Naive thymus-derived CD8-positive, alpha-beta T cell (primary cell): ENCODE measurements at regions not wholly inside any gene's neighbourhood (a gene's known extent, or its start where the extent isn't known, plus 50 kb on each side); places are given as distances from the start of the nearest gene placed in this dataset.

Experiments
- ATAC-seq, 2 donors: fragments of 150-1000 bp; cut with Tn5 transposase in 1 of 2; sonication (Bioruptor Pico), chemical (Tn5 transposase) in 1 of 2; 1 replicate in 1 of 2; 2 replicates in 1 of 2; pipeline ENCODE4 v1.10.0; 2021; ENCODE audit warnings: mild to moderate bottlenecking in 2 of 2, moderate library complexity in 2 of 2
- POLR2A ChIA-PET: fragments of 350-600 bp; sonication (Branson Sonifier 250); formaldehyde crosslinking; loops from one replicate; lab custom pipeline; 2021; ENCODE audit warnings: antibody characterized with exemption; lab: Charles Lee
- DNase-seq, 10 donors: peaks; one replicate each; pipeline versions ENCODE4 v3.0.0 to v3.0.0-alpha.2; 2020 to 2022
- H3K27ac Mint-ChIP-seq, 10 donors: one replicate each; pipeline ENCODE4 v1.8.0; 2020 to 2022; ENCODE audit warnings: mild to moderate bottlenecking in 10 of 10, mixed read lengths in 10 of 10, moderate library complexity in 4 of 10, inconsistent platforms in 1 of 10
- H3K27me3 Mint-ChIP-seq, 5 donors: one replicate each; pipeline ENCODE4 v1.8.0; 2021 to 2022; ENCODE audit warnings: mixed read lengths in 5 of 5
- H3K36me3 Mint-ChIP-seq, 3 donors: one replicate each; pipeline ENCODE4 v1.8.0; 2020 to 2022; ENCODE audit warnings: mixed read lengths in 3 of 3, mild to moderate bottlenecking in 2 of 3, inconsistent platforms in 1 of 3
- H3K4me1 Mint-ChIP-seq, 4 donors: one replicate each; pipeline ENCODE4 v1.8.0; 2021 to 2022; ENCODE audit warnings: mixed read lengths in 4 of 4
- H3K4me3 Mint-ChIP-seq, 10 donors: one replicate each; pipeline ENCODE4 v1.8.0; 2020 to 2022; ENCODE audit warnings: mild to moderate bottlenecking in 10 of 10, mixed read lengths in 10 of 10, moderate library complexity in 6 of 10, inconsistent platforms in 1 of 10
- H3K9me3 Mint-ChIP-seq, 9 donors: one replicate each; pipeline ENCODE4 v1.8.0; 2020 to 2022; ENCODE audit warnings: mixed read lengths in 9 of 9, mild to moderate bottlenecking in 3 of 9, inconsistent platforms in 1 of 9, moderate library complexity in 1 of 9

- H3K9me3 Mint-ChIP-seq = no peaks in the 10 kb centered on the region
- no peak for ATAC-seq
- H3K4me3 Mint-ChIP-seq = no peak overlapping the region
- no peak for DNase-seq
- no peaks in the 10 kb centered on the region for H3K36me3 Mint-ChIP-seq
- peaks cover 0 to 11% (median 0%) of the 10 kb centered on the region in 4 donors for H3K4me1 Mint-ChIP-seq
- POLR2A ChIA-PET = no interaction called here
- no peak overlapping the region for H3K27ac Mint-ChIP-seq
- H3K27me3 Mint-ChIP-seq = peaks cover 0 to 3% (median 0%) of the 10 kb centered on the region in 5 donors
Observed at GRCh38 chr2:145591109-145591809, 1071.3 kb upstream of the ZEB2 start.

GRCh38 chr2:145587922-145588321, 1068.0 kb upstream of the ZEB2 start:
- POLR2A ChIA-PET = no interaction called here
- no peaks in the 10 kb centered on the region for H3K36me3 Mint-ChIP-seq

GRCh38 chr2:145584353-145584752, 1064.4 kb upstream of the ZEB2 start:
- H3K27ac Mint-ChIP-seq = no peak overlapping the region
- no peak overlapping the region for H3K4me3 Mint-ChIP-seq
- DNase-seq = no peak
- no peak for ATAC-seq
- H3K27me3 Mint-ChIP-seq = peaks cover 0 to 3% (median 0%) of the 10 kb centered on the region in 5 donors
- no peaks in the 10 kb centered on the region for H3K4me1 Mint-ChIP-seq
- H3K36me3 Mint-ChIP-seq = no peaks in the 10 kb centered on the region
- H3K9me3 Mint-ChIP-seq = peaks cover 0 to 3% (median 0%) of the 10 kb centered on the region in 9 donors
- POLR2A ChIA-PET = no interaction called here

More at GRCh38 chr2:145587922-145588321, 1068.0 kb upstream of the ZEB2 start:
- H3K4me3 Mint-ChIP-seq = no peak overlapping the region
- no peak for DNase-seq
- peaks cover 0 to 3% (median 0%) of the 10 kb centered on the region in 5 donors for H3K27me3 Mint-ChIP-seq
- H3K27ac Mint-ChIP-seq = no peak overlapping the region
- no peak for ATAC-seq
- H3K4me1 Mint-ChIP-seq = peaks cover 0 to 4% (median 0%) of the 10 kb centered on the region in 4 donors
- peaks cover 0 to 3% (median 0%) of the 10 kb centered on the region in 9 donors for H3K9me3 Mint-ChIP-seq

- peaks cover 0 to 3% (median 0%) of the 10 kb centered on the region in 5 donors for H3K27me3 Mint-ChIP-seq
- no peak overlapping the region for H3K4me3 Mint-ChIP-seq
- H3K27ac Mint-ChIP-seq = no peak overlapping the region
- no peak for ATAC-seq
- no peak for DNase-seq
- H3K36me3 Mint-ChIP-seq = no peaks in the 10 kb centered on the region
- H3K9me3 Mint-ChIP-seq = peaks cover 0 to 6% (median 0%) of the 10 kb centered on the region in 9 donors
- POLR2A ChIA-PET = no interaction called here
- no peaks in the 10 kb centered on the region for H3K4me1 Mint-ChIP-seq
Observed at GRCh38 chr2:145573608-145574007, 1053.7 kb upstream of the ZEB2 start.

GRCh38 chr2:145572238-145572637, 1052.3 kb upstream of the ZEB2 start:
- ATAC-seq = no peak
- POLR2A ChIA-PET = no interaction called here
- no peak overlapping the region for H3K27ac Mint-ChIP-seq
- H3K4me1 Mint-ChIP-seq = no peaks in the 10 kb centered on the region
- peaks cover 0 to 6% (median 0%) of the 10 kb centered on the region in 9 donors for H3K9me3 Mint-ChIP-seq
- peaks cover 0 to 3% (median 0%) of the 10 kb centered on the region in 5 donors for H3K27me3 Mint-ChIP-seq
- no peaks in the 10 kb centered on the region for H3K36me3 Mint-ChIP-seq
- H3K4me3 Mint-ChIP-seq = no peak overlapping the region
- no peak for DNase-seq

GRCh38 chr2:145569108-145569507, 1049.2 kb upstream of the ZEB2 start:
- POLR2A ChIA-PET = no interaction called here
- peaks cover 0 to 3% (median 0%) of the 10 kb centered on the region in 5 donors for H3K27me3 Mint-ChIP-seq
- no peaks in the 10 kb centered on the region for H3K4me1 Mint-ChIP-seq
- no peak for ATAC-seq
- H3K4me3 Mint-ChIP-seq = no peak overlapping the region
- no peak overlapping the region for H3K27ac Mint-ChIP-seq
- no peak for DNase-seq
- H3K9me3 Mint-ChIP-seq = peaks cover 0 to 6% (median 0%) of the 10 kb centered on the region in 9 donors
- H3K36me3 Mint-ChIP-seq = no peaks in the 10 kb centered on the region

- Mint-ChIP-seq H3K27ac (no peak overlapping the region), H3K4me1 (peaks cover 0 to 2% (median 0%) of the 10 kb centered on the region in 4 donors), H3K9me3 (no peaks in the 10 kb centered on the region), H3K4me3 (no peak overlapping the region), H3K36me3 (no peaks in the 10 kb centered on the region), H3K27me3 (peaks cover 0 to 8% (median 0%) of the 10 kb centered on the region in 5 donors)
- DNase-seq (no peak), ATAC-seq (no peak)
- POLR2A ChIA-PET = no interaction called here
Observed at GRCh38 chr2:145563741-145564615, 1044.1 kb upstream of the ZEB2 start.

GRCh38 chr2:145561152-145561551, 1041.2 kb upstream of the ZEB2 start:
- Mint-ChIP-seq H3K27me3 (peaks cover 0 to 8% (median 0%) of the 10 kb centered on the region in 5 donors), H3K36me3 (no peaks in the 10 kb centered on the region), H3K4me1 (peaks cover 0 to 2% (median 0%) of the 10 kb centered on the region in 4 donors), H3K4me3 (no peak overlapping the region), H3K27ac (no peak overlapping the region), H3K9me3 (no peaks in the 10 kb centered on the region)
- ATAC-seq (no peak), DNase-seq (no peak)
- POLR2A ChIA-PET = no interaction called here

GRCh38 chr2:145558617-145559350, 1038.9 kb upstream of the ZEB2 start:
- Mint-ChIP-seq H3K4me1 (peaks cover 0 to 2% (median 0%) of the 10 kb centered on the region in 4 donors), H3K27ac (no peak overlapping the region), H3K36me3 (no peaks in the 10 kb centered on the region), H3K4me3 (no peak overlapping the region), H3K9me3 (no peaks in the 10 kb centered on the region), H3K27me3 (peaks cover 0 to 8% (median 0%) of the 10 kb centered on the region in 5 donors)
- DNase-seq = no peak
- POLR2A ChIA-PET = no interaction called here
- ATAC-seq = no peak

GRCh38 chr2:145555360-145555759, 1035.4 kb upstream of the ZEB2 start:
- Mint-ChIP-seq H3K36me3 (no peaks in the 10 kb centered on the region), H3K4me3 (no peak overlapping the region), H3K27ac (no peak overlapping the region), H3K4me1 (no peaks in the 10 kb centered on the region), H3K27me3 (no peaks in the 10 kb centered on the region), H3K9me3 (no peaks in the 10 kb centered on the region)
- DNase-seq = no peak
- POLR2A ChIA-PET = no interaction called here
- ATAC-seq = no peak

- no peak overlapping the region for H3K27ac Mint-ChIP-seq
- H3K27me3 Mint-ChIP-seq = peaks cover 0 to 6% (median 2%) of the 10 kb centered on the region in 5 donors
- H3K4me3 Mint-ChIP-seq = no peak overlapping the region
- peaks cover 0 to 2% (median 0%) of the 10 kb centered on the region in 9 donors for H3K9me3 Mint-ChIP-seq
- H3K36me3 Mint-ChIP-seq = no peaks in the 10 kb centered on the region
- POLR2A ChIA-PET = no interaction called here
- no peaks in the 10 kb centered on the region for H3K4me1 Mint-ChIP-seq
- ATAC-seq (no peak), DNase-seq (no peak)
Observed at GRCh38 chr2:145551686-145552085, 1031.8 kb upstream of the ZEB2 start.

- DNase-seq = no peak
- POLR2A ChIA-PET = no interaction called here
- Mint-ChIP-seq H3K27ac (no peak overlapping the region), H3K36me3 (peaks cover 0 to 5% (median 0%) of the 10 kb centered on the region in 3 donors), H3K9me3 (peaks cover 0 to 7% (median 0%) of the 10 kb centered on the region in 9 donors), H3K4me1 (no peaks in the 10 kb centered on the region), H3K27me3 (peaks cover 0 to 6% (median 2%) of the 10 kb centered on the region in 5 donors), H3K4me3 (no peak overlapping the region)
- ATAC-seq = no peak
Observed at GRCh38 chr2:145548479-145548878, 1028.6 kb upstream of the ZEB2 start.
